Neural progenitor cell (in vitro differentiated cells): ENCODE measurements at regions not wholly inside any gene's neighbourhood (a gene's known extent, or its start where the extent isn't known, plus 50 kb on each side); places are given as distances from the start of the nearest gene placed in this dataset.

ENCODE experiments used
- EZH2 ChIP-seq: fragments of 200-600 bp; sonication (generic); IDR thresholded peaks from 2 replicates; pipeline ENCODE4 v1.6.1; 2017; ENCODE audit warnings: antibody characterized with exemption, mild to moderate bottlenecking, moderate library complexity
- EZH2phosphoT487 ChIP-seq: fragments of 200-600 bp; sonication (generic); IDR thresholded peaks from 2 replicates; pipeline ENCODE4 v1.6.1; 2017; ENCODE audit warnings: antibody characterized with exemption
- TF ChIP-seq, protein P1 (sequence below): fragments of 200-600 bp; sonication (generic); IDR thresholded peaks from 2 replicates; pipeline ENCODE4 v1.5.1; 2017; ENCODE audit warnings: antibody characterized with exemption, mild to moderate bottlenecking

- TF ChIP-seq, protein P1, sequence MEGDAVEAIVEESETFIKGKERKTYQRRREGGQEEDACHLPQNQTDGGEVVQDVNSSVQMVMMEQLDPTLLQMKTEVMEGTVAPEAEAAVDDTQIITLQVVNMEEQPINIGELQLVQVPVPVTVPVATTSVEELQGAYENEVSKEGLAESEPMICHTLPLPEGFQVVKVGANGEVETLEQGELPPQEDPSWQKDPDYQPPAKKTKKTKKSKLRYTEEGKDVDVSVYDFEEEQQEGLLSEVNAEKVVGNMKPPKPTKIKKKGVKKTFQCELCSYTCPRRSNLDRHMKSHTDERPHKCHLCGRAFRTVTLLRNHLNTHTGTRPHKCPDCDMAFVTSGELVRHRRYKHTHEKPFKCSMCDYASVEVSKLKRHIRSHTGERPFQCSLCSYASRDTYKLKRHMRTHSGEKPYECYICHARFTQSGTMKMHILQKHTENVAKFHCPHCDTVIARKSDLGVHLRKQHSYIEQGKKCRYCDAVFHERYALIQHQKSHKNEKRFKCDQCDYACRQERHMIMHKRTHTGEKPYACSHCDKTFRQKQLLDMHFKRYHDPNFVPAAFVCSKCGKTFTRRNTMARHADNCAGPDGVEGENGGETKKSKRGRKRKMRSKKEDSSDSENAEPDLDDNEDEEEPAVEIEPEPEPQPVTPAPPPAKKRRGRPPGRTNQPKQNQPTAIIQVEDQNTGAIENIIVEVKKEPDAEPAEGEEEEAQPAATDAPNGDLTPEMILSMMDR: no peak
- no peak for TF ChIP-seq EZH2
- no peak for TF ChIP-seq EZH2phosphoT487
Measured at GRCh38 chr21:16492356-16492755, 762.6 kb downstream of the USP25 start.
